ENCODE measurements at regions not wholly inside any gene's neighbourhood (a gene's known extent, or its start where the extent isn't known, plus 50 kb on each side); places are given as distances from the start of the nearest gene placed in this dataset.
"Not testable (repeated sequence)": the region's sequence is repeated elsewhere in the genome, so short reads cannot be mapped to it uniquely, and the experiment has no call there.

DNA sequence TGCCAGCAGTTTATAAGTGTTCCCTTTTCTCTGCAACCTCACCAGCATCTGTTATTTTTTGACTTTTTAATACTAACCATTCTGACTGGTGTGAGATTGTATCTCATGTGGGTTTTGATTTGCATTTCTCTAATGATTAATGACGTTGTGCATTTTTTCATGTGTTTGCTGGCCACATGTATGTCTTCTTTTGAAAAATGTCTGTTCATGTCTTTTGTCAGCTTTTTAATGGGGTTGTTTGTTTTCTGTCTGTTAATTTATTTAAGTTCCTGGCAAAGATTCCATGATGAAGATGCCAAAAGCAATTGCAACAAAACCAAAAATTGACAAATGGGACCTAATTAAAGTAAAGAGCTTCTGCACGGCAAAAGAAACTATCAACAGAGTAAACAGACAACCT lies 137.2 kb upstream of the JCAD start:
- DNase-seq = not testable (repeated sequence)

GRCh38 chr10:30192846-30193608 lies 133.6 kb upstream of the JCAD start:
- DNase-seq = no peak

GRCh38 chr10:30190577-30191552 lies 131.5 kb upstream of the JCAD start:
- no peak for DNase-seq

DNA sequence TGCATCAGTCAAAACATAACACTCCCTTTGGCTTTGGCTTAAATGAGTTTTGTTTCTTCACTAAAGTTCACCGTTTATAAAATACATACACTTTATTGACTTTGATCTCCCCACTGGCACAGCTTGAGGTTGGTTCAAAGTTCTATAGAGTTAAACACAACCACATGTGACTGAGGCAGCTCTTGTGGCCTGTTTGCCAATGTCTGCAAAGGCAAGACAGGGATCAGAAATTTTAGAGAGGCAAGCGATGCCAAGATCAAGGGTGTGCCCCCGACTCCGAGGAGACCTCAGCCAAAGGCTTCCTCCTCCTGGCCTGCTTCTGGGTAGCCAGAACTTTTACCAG lies 129.8 kb upstream of the JCAD start:
- no peak for DNase-seq

DNA sequence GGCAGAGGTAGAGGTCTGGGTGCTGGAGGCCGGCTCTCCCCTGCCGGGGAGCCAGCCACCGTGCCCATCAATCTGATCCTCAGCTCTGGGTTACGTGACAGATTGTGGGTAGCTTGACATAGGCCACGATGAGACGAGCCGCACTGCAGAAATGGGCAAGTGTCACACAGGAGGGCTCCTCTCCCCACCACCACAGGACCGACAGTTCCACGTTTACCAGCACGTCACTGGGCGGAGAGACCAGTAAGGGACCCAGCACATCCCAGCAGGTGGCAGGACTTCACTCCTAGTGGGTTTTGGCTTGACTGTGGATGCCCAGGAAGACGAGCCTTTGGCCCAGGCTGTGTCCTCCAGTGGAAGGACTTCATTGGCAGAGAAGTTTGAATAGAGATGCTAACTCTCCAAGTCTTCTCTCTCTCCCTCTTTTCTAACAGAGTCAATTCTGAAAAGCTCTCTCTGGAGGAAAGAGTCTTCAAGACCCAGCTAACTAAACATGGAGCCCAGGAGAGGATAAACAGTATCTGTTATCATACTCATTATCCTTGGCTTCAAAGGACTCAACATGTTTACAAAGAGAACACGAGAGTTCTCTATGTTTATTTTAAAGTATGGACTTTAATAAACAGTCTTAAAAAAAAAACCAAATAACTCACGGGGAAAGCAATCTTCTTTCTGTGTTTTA lies 129.3 kb upstream of the JCAD start:
- no peak for DNase-seq

DNA sequence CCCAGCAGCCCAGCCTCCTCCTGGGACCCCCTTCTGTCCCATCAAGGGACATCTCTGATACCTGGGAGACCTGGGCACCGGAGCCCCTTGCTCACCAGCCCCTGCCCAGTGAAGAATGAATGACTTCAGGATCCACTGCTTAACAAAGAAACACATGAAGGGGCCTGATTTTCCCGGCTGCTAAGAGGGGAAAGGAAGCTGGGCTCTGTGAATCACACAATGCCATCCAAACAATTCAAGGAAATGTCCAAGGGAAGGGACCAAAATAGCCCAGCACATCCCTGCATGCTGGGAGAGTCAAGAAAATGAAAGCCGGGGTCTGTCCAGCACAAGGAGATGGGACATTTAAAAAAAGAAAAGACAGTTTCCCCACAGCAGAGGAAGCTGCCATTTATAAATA lies 128.7 kb upstream of the JCAD start:
- no peak for DNase-seq

- no peak for DNase-seq
These were observed 127.6 kb upstream of the JCAD start for GRCh38 chr10:30187010-30187409.

DNA sequence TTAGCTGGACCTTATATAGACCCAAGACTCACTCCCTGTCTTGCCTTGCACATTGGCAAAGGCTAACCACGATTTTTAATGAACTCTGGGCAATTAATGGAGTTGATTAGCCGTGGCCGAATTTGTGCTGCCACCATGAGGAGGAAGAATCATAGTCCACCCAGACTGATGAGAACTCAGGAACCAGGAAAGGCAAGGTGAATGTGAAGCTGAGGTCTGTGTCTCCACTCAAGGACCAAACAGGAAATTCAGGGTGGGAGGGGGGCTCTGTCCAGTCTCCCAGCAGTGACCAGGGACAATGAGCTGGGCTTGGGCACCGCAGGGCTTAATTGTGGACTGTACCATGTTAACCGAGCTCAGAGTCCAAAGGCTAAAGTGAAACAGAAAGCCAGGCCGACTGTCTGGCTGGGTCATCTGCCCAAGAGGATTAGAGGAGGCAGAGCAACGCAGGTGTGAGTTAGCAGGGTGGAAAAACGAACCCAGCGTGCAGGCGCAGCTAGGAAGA lies 127.0 kb upstream of the JCAD start:
- no peak for DNase-seq

DNA sequence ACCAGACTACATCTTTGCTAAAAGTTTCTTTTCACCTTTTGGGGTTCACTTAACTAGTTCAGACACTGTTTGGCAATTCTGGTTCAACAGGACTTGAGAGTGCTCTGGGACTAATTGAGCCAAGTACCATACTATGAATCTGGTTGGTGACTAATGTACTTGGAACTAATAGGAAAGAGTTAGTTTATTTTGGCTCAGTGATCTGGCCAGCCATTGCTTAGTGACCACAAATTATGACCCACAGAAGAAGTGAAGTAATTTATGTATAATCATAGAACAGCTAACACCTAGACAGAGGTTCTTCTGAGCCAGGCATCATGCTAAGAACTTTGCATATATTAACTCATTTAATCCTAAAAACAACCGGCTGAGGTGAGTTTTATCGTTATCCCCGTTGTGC lies 126.5 kb upstream of the JCAD start:
- DNase-seq = no peak

DNA sequence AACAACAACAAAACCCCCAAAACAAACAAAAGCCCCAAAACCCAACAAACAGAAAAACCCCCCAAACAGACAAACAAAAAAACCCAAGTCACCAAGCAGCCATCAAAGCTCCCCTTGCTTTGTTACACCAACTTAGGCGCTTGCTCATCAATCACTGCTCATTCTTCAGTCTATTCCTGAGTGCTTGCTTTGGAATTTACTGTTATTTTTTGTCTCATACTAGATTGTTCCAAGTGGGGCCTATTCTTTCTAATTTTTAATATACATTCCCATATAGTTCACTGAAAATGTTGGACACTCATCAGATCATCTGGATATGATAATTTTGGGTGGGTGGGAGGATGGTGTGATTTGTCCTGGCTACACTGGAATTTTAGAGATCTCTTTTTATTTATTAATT lies 126.0 kb upstream of the JCAD start:
- DNase-seq = no peak

DNA sequence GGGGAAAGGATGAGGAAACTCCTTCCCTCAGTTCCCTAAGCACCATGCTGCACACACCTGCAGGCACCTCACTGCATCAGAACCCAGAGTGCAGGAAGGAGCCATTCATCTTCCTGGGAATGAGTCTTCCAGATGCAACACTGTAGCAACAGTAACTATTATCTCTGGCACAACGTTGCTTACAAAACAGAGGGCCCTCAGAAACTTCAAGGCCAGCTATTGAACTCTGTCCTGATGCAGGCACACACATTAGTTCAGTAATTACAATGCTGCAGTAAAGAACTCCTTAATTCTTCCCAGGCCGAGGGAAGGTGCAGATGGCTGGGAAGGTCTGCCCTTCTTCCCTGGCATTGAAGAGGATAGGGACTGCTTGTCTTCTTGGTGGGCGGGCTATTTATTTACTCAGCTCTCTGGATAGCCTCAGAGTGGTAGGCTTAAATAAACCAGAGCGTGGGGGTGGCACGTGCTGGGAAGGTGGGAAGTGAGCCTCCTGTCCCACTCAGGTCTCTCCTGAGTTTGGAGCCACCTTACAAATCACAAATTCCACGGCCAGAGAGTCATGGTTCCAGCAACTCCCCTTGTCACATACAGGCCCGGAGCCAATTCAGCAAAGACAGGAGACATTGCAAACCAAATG lies 125.1 kb upstream of the JCAD start:
- no peak for DNase-seq

DNA sequence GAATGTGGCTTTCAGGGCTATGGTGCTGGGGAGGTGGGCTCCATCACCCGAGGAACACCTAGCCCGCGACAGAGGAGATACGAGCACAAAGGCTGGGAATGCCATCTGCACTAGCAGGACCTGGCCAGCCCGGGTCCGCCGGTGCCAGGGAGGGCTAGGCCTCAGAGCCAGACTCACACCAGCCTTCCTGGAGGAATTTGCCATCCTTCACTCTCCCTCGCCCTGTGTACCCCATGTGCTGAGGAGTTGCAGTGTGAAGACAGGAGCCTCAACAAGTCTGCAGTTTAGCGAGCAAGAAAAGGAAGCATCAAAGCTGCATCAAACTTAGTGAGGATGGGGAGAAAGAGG lies 123.6 kb upstream of the JCAD start:
- no peak for DNase-seq

DNA sequence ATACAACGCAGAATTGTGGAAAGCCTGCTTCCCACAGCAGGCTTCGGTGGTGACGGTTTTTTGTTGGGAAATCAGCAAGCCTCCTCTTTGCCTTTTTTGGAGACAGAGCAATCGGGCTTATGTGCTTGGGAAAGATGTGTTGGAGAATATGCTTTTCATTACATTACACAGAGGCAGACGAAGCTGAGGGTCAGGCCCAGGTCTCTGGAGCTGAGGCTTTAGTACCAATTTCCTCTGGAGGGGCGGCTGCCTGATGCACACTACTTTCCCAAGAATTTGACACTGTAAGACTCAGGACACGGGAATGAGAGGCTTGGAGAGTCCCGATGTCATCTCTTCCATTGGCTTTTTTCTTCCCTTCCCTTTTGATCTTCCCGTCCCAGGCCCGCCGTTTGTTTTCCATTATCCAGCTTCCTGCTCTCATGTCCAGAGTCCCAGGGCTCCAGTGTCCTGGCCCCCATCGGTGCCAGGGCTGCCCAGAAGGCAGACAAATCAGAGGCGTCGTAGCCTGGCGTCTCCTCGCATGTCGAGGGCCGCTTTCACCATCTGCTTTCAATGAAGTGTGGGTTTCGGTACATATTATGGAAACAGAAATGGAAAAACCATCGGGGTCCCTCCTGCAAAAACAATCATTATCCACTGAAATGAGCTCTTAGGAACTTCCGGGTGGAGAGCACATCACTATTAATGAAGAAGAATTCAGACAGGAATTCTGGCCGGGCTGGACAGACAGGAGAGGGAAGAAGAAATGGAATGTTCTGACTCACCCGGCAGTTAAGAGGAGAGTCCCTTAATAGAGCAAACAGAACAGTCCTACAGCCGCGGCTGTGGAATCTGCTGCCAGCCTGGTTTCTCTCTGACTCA lies 123.0 kb upstream of the JCAD start:
- no peak for DNase-seq

DNA sequence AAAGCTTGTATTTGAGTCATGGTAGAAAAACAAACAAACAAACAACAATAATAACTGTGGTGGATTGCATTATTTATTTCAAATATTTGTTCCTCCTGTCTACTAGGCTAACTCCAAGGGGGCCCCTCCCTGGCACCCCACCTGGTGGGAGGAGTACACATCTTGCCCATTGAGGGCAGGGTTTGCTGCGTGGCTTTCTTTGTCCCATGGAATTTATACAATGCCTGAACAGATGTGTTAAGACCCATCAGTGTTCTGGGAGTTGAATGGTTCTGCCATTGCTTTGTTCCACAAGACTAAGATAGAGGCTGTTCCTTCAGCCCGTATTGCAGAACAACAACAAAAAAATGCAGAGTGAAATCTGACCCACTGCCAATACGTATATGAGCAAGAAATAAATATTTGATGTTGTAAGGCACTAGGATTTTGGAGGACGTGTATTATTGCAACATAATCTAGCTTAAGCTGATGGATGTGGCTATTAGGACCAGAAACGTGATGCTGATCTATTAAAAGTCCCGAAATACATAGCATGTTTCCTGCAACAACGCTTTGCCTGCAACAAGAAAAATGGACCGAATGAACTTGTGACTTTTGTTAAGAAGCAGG lies 119.1 kb upstream of the JCAD start:
- no peak for DNase-seq

- no peak for DNase-seq
These were observed 117.6 kb upstream of the JCAD start for GRCh38 chr10:30176776-30177533.

DNA sequence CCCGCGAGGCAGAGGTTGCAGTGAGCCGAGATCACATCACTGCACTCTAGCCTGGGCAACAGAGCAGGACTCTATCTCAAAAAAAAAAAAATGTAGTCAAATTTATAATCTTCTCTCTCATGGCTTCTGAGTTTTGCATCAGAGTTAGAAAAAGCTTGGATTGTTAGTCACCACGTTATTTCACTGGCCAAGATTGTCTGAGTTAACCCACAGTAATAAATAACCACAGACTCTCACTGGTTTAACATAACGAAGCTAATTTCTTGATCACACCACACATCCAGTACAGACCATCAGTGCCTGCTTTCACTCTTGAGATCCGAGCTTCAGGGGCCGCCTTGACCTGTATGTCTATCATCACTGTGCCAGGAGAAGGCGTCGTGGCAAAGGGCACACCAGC lies 116.8 kb upstream of the JCAD start:
- no peak for DNase-seq

DNA sequence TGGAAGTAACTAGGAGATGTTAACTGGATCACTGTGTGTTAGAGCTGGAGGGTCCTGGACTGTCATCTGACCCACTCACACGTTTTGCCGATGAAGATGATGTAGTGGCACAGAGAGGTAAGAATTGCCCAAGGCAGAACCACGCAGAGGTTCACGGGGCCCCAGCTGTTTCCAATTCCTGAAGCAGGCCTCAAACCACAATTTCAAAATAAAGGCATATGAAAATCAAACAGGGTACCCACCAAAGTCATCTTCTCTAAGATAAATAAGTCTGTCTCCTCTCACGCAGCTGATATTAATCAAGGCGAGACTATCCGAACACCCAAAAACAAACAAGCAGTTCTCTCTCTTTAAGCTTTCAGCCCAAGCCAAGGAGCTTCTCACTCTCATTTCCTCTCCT lies 113.3 kb upstream of the JCAD start:
- no peak for DNase-seq

- DNase-seq = no peak
These were observed 112.7 kb upstream of the JCAD start for GRCh38 chr10:30172091-30172490.

DNA sequence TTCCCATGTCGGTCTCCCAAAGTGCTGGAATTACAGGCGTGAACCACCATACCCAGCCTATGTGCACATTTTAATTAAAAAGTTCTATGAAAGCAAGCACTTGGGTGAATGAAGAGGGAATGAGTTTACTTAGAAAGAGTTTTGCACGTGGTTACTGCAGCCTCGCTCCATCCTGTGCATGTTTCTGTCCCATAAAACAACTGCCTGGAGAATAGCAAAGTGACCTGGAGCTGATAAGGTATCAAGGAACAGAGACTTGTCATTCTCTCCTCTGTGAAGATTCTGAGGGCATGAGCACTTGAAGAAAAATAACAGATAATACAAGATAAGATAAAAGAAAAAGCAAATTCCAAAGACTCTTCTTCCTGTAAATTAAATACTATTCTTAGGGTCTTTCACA lies 112.2 kb upstream of the JCAD start:
- no peak for DNase-seq

- DNase-seq = no peak
These were observed 111.4 kb upstream of the JCAD start for GRCh38 chr10:30170814-30171213.

DNA sequence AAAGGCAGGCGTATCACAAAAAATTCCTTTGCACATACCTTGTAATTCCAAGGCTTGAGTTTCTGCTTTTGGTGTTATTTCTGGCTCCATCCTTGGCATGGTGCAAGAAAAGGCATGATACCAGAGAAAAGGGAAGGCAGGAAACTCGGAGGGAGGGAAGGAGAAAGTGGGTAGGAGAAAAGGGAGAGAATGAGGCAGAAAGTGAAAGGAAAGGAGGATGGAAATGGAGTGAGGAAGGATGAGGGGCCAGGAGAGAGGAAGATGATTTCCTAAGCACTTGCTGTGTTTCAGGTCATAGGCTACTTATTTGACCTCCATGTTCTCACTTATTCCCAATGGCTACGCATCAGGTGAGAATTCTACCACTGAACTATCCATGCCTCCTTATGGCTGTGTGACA lies 110.8 kb upstream of the JCAD start:
- no peak for DNase-seq
